CD14-positive monocyte (primary cell): ENCODE measurements at regions not wholly inside any gene's neighbourhood (a gene's known extent, or its start where the extent isn't known, plus 50 kb on each side); places are given as distances from the start of the nearest gene placed in this dataset.

Experiments
- DNase-seq, 3 donors: peaks; one replicate each; pipeline ENCODE4 v3.0.0-alpha.2; 2011 to 2022
- H2AFZ ChIP-seq: 2 replicates; pipeline ENCODE4 v1.6.0; 2012; ENCODE audit warnings: mild to moderate bottlenecking, low read depth, low read length, inconsistent platforms; ENCODE audit not compliant: insufficient read depth, poor library complexity, severe bottlenecking
- H3K27ac ChIP-seq, 2 donors: 1 replicate in 1 of 2; 2 replicates in 1 of 2; pipeline ENCODE4 v1.5.1; 2012 to 2013; ENCODE audit warnings: low read length in 2 of 2, control low read depth in 1 of 2, inconsistent platforms in 1 of 2, low read depth in 1 of 2, mild to moderate bottlenecking in 1 of 2
- H3K27me3 ChIP-seq, 2 donors: one replicate each; pipeline versions ENCODE4 v1.6.0 to v1.6.1; 2011 to 2013; ENCODE audit warnings: low read length in 2 of 2; ENCODE audit not compliant: control insufficient read depth in 2 of 2, insufficient read depth in 2 of 2
- H3K36me3 ChIP-seq, 2 donors: replicated peaks in 1 of 2; 1 replicate in 1 of 2; 2 replicates in 1 of 2; pipeline versions ENCODE4 v1.5.1 to v1.6.1; 2012 to 2013; ENCODE audit warnings: low read length in 2 of 2, control low read depth in 1 of 2, inconsistent platforms in 1 of 2, mild to moderate bottlenecking in 1 of 2; ENCODE audit not compliant: insufficient read depth in 2 of 2, control insufficient read depth in 1 of 2
- H3K4me1 ChIP-seq, 2 donors: 1 replicate in 1 of 2; 2 replicates in 1 of 2; pipeline versions ENCODE4 v1.5.1 to v1.6.1; 2012 to 2013; ENCODE audit warnings: low read length in 2 of 2, control low read depth in 1 of 2, inconsistent platforms in 1 of 2, mild to moderate bottlenecking in 1 of 2, moderate library complexity in 1 of 2; ENCODE audit not compliant: insufficient read depth in 2 of 2, control insufficient read depth in 1 of 2
- H3K4me2 ChIP-seq: replicated peaks from 2 replicates; pipeline ENCODE3; 2012; ENCODE audit warnings: low read length, moderate library complexity, mild to moderate bottlenecking; ENCODE audit not compliant: poor library complexity, severe bottlenecking; ENCODE audit errors: extremely low read depth
- H3K4me3 ChIP-seq, 3 experiments: fragments of 200-600 bp in 1 of 3; sonication (generic) in 1 of 3; replicated peaks in 1 of 3; 1 replicate in 2 of 3; 2 replicates in 1 of 3; pipeline ENCODE4 v1.5.1; 2011 to 2013; ENCODE audit warnings: low read length in 3 of 3, mild to moderate bottlenecking in 3 of 3, control low read depth in 2 of 3, low read depth in 2 of 3, inconsistent platforms in 1 of 3, moderate library complexity in 1 of 3
- H3K79me2 ChIP-seq: 2 replicates; pipeline ENCODE4 v1.6.0; 2012; ENCODE audit warnings: mild to moderate bottlenecking, control low read depth, inconsistent platforms, low read length, moderate library complexity; ENCODE audit not compliant: insufficient read depth
- H3K9ac ChIP-seq: 2 replicates; pipeline ENCODE4 v1.6.0; 2017; ENCODE audit warnings: low read length, mild to moderate bottlenecking; ENCODE audit not compliant: insufficient read depth, poor library complexity, severe bottlenecking
- H3K9me3 ChIP-seq, 2 donors: replicated peaks in 1 of 2; 1 replicate in 1 of 2; 2 replicates in 1 of 2; pipeline versions ENCODE4 v1.5.1 to v1.6.1; 2012 to 2013; ENCODE audit warnings: low read length in 2 of 2, control low read depth in 1 of 2; ENCODE audit not compliant: control insufficient read depth in 1 of 2, insufficient read depth in 1 of 2
- H4K20me1 ChIP-seq: 2 replicates; pipeline ENCODE4 v1.6.0; 2012; ENCODE audit warnings: mild to moderate bottlenecking, low read length, control low read depth, moderate library complexity; ENCODE audit not compliant: insufficient read depth
- H3K27ac Mint-ChIP-seq, 7 donors: one replicate each; pipeline ENCODE4 v1.8.0; 2020; ENCODE audit warnings: mild to moderate bottlenecking in 7 of 7, mixed read lengths in 7 of 7, moderate library complexity in 6 of 7, inconsistent platforms in 2 of 7
- H3K27me3 Mint-ChIP-seq, 3 donors: one replicate each; pipeline ENCODE4 v1.8.0; 2021 to 2022; ENCODE audit warnings: low read depth in 3 of 3, mild to moderate bottlenecking in 3 of 3, mixed read lengths in 3 of 3, moderate library complexity in 3 of 3, inconsistent platforms in 1 of 3
- H3K36me3 Mint-ChIP-seq, 2 donors: one replicate each; pipeline ENCODE4 v1.8.0; 2020; ENCODE audit warnings: mixed read lengths in 2 of 2, inconsistent platforms in 1 of 2, mild to moderate bottlenecking in 1 of 2
- H3K4me1 Mint-ChIP-seq: one replicate; pipeline ENCODE4 v1.8.0; 2020; ENCODE audit warnings: mild to moderate bottlenecking, mixed read lengths
- H3K4me3 Mint-ChIP-seq, 2 donors: one replicate each; pipeline ENCODE4 v1.8.0; 2020; ENCODE audit warnings: mild to moderate bottlenecking in 2 of 2, mixed read lengths in 2 of 2, moderate library complexity in 1 of 2
- H3K9me3 Mint-ChIP-seq, 7 donors: one replicate each; pipeline ENCODE4 v1.8.0; 2020 to 2022; ENCODE audit warnings: mixed read lengths in 7 of 7, mild to moderate bottlenecking in 6 of 7, moderate library complexity in 6 of 7, inconsistent platforms in 2 of 7
- CTCF ChIP-seq: fragments of 200-600 bp; IDR thresholded peaks from one replicate; pipeline ENCODE4 v1.8.0; 2022; ENCODE audit warnings: antibody characterized with exemption, mild to moderate bottlenecking
- WGBS: methylation state at CpG from one replicate; pipeline ENCODE4 v1.1.5; 2013; ENCODE audit warnings: missing lambda C conversion rate; ENCODE audit not compliant: insufficient coverage; 5-methylcytosine and 5-hydroxymethylcytosine counted together
- intact Hi-C, 2 donors: fragments of 100-400 bp; cut with micrococcal nuclease; formaldehyde crosslinking; loops; one replicate each; pipeline versions ENCODE4 v1.15.0 to v1.15.1; 2023

GRCh38 chr6:94668876-94669275, 908.5 kb upstream of the MANEA start:
- Histone ChIP-seq H3K27me3 (no peaks in the 10 kb centered on the region), H3K9me3 (peaks cover 4 to 10% of the 10 kb centered on the region in 2 donors), H3K4me1 (no peaks in the 10 kb centered on the region), H3K79me2 (no peaks in the 10 kb centered on the region), H4K20me1 (no peaks in the 10 kb centered on the region), H2AFZ (no peak overlapping the region), H3K9ac (no peak overlapping the region), H3K4me3 (no peak overlapping the region), H3K27ac (no peak overlapping the region), H3K36me3 (no peaks in the 10 kb centered on the region), H3K4me2 (no peak overlapping the region)
- intact Hi-C loops: no loop called here
- Mint-ChIP-seq H3K9me3 (peaks cover 0 to 12% (median 2%) of the 10 kb centered on the region in 7 donors), H3K4me3 (no peak overlapping the region), H3K27me3 (no peaks in the 10 kb centered on the region), H3K4me1 (no peaks in the 10 kb centered on the region), H3K36me3 (no peaks in the 10 kb centered on the region), H3K27ac (no peak overlapping the region)
- no peak for TF ChIP-seq CTCF
- DNase-seq: no peak

DNA sequence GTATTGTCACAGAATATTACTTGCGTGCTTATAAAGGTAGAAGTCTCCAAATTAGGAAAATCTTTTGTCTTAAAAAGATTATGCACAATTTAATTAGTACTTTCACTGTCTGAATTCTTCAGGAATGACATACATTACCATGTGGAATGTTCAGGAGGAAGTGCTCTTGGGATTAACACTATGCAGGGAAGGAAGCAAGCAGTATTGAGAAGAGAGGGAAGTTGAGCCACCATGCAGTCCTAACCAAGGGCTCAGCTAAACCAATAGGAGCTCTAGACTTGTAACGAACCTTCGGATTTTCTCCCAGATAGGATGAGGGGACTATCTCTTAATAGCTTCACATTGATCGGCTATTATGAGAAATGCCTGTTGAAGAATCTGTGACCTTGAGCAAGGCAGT, 918.4 kb upstream of the MANEA start:
- H3K9me3 ChIP-seq: peaks cover 0 to 4% of the 10 kb centered on the region in 2 donors
- H3K9me3 Mint-ChIP-seq: peaks cover 0 to 6% (median 2%) of the 10 kb centered on the region in 7 donors
- WGBS: 86% methylated on average over 2 of the region's 4 CpGs

More for the DNA sequence above, 918.4 kb upstream of the MANEA start:
- no peak overlapping the region for H3K9ac ChIP-seq
- H3K4me2 ChIP-seq: no peak overlapping the region
- no peaks in the 10 kb centered on the region for H3K4me1 Mint-ChIP-seq
- DNase-seq: no peak
- H4K20me1 ChIP-seq: no peaks in the 10 kb centered on the region
- no peaks in the 10 kb centered on the region for H3K27me3 ChIP-seq
- H2AFZ ChIP-seq: no peak overlapping the region
- no peaks in the 10 kb centered on the region for H3K4me1 ChIP-seq
- no peak overlapping the region for H3K27ac ChIP-seq
- intact Hi-C loops: no loop called here
- no peaks in the 10 kb centered on the region for H3K36me3 ChIP-seq
- no peaks in the 10 kb centered on the region for H3K79me2 ChIP-seq
- no peaks in the 10 kb centered on the region for H3K27me3 Mint-ChIP-seq
- H3K4me3 Mint-ChIP-seq: no peak overlapping the region
- H3K36me3 Mint-ChIP-seq: no peaks in the 10 kb centered on the region
- no peak overlapping the region for H3K4me3 ChIP-seq
- no peak for TF ChIP-seq CTCF
- H3K27ac Mint-ChIP-seq: no peak overlapping the region
